Stimulated activated CD4-positive, alpha-beta T cell treated with anti-CD3 and anti-CD28 coated beads, Interleukin-12 subunit alpha, Interleukin-12 subunit beta, amount 100 ng/mL, for 24 hours (primary cell): ENCODE measurements at regions not wholly inside any gene's neighbourhood (a gene's known extent, or its start where the extent isn't known, plus 50 kb on each side); places are given as distances from the start of the nearest gene placed in this dataset.

Experiments
- DNase-seq, 2 experiments: peaks; one replicate each; pipeline ENCODE4 v3.0.0-alpha.2; 2020; ENCODE audit warnings: low read depth in 2 of 2

DNA sequence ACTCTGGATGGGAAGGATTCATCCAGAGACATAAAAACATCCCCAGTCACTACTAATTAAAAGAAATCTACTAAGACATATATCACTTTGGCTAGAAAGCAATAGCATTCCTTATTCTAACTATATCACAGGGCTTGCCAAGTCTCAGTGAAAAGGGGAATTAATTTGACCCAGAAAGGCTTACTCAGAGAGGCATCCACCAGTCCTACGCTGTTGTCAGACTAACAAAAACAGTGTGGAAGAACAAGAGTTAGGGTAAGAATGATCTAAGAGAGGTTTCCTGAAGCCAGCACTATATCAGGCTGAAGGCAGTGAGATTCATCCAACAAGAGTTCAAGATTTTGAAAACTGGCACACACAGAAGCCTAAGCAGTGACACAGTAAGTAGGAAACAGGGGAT is 126.1 kb downstream of the GDAP2 start:
- no peak for DNase-seq

DNA sequence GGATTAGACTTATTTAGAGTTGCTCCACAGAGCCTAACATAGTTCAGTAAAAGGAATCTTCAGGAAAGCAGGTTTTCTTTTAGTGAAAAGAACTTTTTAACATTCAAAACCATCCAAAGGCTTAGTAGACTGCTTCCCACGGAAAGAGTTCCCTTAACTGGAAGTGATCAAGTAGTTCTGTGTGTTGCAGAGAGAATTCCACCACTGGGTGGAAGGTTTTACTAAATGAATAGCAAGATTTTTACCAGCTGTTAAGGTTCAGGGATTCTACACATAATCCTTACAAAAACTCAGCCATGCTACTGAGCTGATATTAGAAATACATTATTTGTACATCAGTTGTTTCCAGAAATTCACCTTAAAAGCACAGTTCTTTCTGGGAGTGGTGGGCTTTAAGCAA is 119.7 kb downstream of the GDAP2 start:
- DNase-seq = no peak

DNA sequence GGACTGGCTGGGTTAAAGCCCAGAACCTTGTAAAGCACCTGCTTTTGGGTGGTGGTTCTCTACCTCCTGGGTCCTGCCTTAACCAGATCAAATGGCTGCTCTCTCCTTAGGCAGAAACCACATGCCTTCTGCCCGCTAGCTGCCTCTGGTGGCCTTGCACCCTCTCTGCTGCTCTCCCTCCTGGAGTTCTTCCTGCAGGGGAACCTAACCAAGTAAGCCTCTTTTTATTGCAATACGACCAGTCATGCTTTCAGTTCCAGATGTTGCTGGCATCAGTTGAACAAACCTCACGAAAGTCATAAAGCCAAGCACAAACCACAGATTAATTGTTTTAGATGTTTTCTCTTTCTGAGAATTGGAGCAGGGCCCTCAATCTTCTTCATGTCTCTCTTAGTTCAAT is 118.9 kb downstream of the GDAP2 start:
- DNase-seq = no peak

DNA sequence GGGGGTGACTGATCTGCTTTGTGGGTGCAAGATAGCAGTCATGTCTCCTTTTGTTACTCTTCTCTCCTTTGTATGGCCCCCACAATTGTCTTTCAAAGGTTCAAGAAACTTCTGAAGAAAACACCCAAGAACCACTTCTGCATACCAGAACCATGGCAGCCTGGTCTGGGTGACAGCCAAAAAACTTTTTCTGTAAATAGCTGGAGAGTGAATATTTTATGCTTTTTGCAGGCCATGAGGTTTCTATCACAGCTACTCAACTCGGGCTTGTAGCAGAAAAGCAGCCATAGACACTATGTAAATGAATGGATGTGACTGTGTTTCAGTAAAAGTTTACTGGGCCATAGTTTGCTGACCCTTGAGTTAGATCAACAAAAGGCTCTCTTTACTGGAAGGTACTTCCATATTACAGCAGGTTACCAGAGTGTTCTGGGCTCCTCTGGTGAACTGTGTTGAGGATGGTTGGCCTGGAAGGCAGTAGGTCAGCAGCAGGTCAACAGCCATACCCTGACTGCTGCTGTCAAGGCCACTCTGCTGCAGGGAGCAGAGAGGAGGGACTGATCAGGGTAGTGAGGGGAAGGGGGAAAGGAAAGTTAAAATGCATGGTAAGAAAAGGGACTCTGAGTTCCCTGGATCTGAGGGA is 116.4 kb downstream of the GDAP2 start:
- no peak for DNase-seq
